SIG-M5 (cell line): ENCODE measurements at regions not wholly inside any gene's neighbourhood (a gene's known extent, or its start where the extent isn't known, plus 50 kb on each side); places are given as distances from the start of the nearest gene placed in this dataset.

Experiments
- DNase-seq: peaks from one replicate; lab custom pipeline; 2025; lab: John Stamatoyannopoulos, UW

DNA sequence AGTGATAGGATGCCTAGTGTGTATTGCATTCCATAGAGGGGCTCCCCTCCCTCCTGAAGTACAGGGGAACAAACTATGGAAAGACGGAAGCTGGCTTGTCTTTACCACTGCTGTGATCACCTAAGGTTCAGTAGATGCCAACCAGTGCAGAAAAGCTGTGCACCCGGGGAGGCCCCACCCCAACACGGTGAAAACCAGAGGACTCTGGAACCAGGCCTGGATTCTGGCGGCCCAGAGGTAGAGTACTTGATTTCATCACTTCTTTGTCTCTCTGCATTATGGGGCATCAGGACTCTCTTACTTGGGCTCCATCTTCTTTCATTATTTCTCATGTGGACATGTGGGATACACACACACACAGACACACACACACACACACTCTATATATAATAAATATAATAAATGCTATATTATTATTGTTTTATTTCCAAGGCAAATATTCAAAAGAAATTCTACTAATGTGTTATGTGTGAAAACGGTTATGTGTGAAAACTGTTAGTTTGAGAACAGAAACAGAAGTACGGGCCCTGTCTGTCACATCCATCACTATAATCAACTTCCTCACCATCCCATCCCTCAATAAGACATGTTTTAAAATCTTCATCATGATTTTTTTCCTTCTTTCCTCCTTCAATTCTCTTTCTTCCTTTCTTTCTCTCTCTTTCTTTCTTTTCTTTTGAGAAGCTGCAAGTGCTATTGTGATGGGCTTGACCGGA is 152.4 kb upstream of the CMC1 start:
- DNase-seq = no peak

DNA sequence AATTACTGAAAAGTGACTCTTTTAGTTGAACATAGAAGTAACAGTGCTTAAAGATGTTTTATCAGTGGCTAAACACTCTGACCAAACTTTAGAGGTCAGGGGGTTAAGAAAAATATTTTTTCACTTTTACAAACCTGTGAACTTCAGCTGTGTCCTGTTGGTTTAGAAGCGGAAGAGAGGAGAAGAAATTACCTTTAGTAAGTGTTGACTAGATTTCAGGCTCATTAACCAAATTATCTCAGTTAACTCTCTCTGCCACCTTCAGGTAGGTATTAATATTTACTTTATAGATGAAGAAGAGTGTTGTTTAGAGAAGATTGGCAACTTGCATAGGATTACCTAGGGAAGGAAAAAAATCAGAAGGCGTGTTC is 151.9 kb upstream of the CMC1 start:
- no peak for DNase-seq

DNA sequence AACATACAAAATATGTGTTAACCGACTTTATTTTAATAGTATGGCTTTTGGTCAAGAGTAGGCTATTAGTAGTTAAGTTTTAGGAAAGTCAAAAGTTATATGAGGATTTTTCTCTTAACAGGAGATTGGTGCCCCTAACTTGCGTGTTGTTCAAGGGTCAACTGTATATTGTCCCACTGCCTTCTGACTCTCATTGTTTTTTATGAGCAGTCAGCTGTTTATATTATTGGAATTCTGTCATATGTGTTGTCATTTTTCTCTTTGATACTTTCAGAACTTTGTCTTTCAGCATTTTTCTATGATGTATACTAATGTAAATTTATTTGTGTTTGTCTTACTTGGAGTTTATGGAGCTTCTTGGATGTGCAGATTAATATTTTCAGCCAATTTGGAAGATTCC is 142.1 kb upstream of the CMC1 start:
- DNase-seq = no peak

DNA sequence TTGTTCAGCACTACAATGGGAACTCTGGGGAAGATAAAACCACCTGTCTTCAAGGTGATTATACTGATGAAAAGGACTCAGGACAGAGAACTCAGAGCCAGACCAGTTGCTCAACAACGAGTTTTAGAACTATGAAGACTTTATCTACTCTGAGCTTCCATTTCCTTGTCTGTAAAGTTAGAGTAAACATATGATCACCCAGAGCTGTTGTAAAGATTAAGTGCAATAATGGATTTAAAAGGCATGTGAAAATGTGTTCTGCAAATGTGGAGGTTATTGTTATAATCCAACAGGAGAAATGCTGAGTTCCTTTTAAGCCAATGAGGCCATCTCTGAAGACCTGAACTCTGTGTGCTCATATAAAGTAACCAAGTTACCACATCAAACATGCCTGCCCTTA is 139.7 kb upstream of the CMC1 start:
- no peak for DNase-seq

DNA sequence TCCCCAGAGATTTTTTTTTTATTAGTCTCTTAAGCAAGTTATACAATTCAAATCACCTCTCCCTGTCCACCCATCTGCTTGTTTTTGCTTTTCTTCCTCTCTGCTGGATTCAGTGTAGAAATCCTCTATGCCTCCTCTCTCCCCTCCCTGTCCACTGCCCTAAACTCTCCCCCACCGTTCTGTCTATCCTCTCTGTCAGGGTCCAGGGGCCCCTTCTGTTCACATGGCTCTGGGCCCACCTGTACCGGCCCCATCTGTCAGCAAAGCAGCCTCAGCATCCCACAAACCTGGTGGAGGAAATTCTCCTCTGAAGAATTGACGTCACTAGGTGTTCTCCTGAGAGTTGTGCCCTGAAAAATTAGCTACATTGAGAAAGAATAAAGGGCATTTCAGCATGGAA is 137.6 kb upstream of the CMC1 start:
- no peak for DNase-seq

DNA sequence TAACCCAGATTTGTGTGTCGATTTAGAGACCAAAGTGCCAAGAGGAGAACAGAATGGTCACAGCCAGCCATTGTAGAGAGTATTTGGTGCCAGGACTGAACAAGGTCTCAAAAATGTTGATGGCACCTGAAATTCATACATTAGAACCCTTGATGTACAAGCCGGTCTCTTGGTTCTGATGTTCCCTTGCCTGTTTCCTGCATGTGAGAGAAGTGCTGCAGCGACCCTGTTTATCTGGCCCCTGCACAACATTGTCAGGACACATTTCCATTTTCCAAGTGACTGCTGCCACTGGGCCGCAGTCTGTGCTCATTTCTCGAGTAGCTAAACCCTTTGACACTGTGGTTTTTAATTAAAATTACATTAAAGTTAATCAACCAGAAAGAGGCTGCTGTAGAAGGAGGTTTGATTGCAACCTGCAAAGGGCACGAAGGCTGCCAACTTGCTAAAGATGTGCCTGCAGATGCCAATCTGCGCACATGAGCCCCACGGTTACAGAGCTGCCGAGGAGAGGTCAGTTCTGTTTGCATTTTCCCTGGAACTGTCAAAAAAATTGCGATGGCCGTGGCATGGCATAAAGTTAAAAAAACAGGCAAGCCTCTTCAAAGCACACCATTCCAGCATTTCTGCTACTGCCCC is 136.4 kb upstream of the CMC1 start:
- no peak for DNase-seq

DNA sequence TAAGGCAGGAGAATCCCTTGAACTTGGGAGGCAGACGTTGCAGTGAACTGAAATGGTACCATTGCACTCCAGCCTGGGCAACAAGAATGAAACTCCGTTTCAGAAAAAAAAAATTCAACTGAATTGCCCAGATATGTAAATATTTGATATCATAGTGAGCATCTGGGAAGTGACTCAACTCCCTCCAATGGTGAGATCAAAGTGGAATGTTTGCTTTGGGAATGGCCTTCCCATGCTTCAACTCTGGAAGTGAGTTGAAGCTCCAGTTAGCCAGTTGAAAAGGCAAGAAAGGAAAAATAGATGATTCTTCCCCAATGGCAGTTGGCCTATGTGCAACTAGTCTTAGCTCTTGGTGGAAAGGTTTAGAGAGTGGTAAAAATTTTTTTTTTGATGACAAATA is 131.6 kb upstream of the CMC1 start:
- DNase-seq = no peak

DNA sequence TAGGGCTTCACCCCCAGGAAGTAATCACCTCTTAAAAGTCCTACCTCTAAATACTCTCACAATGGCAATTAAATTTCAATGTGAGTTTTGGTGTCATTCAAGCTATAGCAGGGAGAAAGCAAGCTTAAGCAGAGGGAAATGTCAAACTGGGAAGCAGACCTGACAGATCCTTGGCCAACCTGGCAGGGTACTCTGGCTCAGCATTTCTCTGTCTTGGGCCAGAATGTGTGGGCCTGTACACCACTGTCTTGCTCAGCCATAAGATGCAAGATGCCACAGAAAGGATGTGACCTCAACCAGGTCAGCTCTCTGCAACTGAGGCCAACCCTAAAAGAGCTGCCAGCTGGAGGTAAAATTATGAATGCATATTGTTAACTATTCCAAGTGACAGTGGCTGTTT is 130.6 kb upstream of the CMC1 start:
- no peak for DNase-seq

DNA sequence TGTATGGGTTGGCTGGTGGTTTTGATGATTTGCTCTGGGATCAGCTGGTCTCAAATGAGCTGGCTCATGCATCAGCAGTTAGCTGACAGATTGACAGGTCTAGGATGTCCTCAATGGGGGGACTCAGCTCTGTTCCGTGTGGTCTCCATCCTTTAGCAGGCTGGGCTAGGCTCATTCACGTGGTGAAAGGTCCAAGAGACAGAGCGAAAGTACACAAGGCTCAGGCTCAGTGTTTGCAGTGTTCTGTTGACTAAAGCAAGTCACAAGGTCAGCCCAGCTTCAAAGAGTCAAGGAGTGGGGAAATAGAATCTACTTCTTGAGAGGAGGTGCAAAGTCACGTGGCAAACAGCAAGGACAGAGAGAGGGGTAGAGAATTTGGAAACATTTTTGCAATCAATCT is 126.5 kb upstream of the CMC1 start:
- no peak for DNase-seq

DNA sequence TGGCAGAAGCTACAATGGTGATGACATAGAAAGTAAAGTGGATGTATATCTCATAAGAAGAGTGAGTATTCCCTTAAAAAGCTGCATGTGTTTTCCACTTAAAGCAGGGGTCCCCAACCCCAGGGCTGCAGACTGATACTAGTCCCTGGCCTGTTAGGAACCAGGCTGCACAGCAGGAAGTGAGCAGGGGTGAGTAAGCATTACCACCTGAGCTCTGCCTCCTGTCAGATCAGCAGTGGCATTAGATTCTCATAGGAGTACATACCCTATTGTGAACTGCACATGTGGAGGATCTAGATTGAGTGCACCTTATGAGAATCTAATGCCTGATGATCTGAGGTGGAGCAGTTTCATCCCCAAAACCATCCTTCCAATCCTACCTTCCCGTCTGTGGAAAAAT is 126.1 kb upstream of the CMC1 start:
- no peak for DNase-seq

DNA sequence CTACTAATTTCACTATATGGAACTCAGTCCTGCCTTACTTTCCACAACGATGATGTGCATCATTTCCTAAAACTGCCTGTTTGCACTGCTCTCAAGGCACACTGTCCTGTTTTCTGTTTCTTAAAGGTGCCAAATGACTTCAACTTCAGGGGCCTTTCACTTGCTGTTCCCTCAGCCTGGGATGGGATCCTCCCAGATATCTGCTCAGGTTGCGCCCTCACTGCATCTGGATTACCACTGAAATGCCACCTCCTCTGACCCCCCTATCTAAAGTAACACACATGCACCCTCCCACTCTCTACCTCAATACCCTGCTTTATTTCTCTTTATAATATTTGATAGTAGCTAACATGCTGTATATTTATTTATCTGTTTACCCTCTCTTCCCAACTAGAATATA is 123.8 kb upstream of the CMC1 start:
- DNase-seq = no peak

DNA sequence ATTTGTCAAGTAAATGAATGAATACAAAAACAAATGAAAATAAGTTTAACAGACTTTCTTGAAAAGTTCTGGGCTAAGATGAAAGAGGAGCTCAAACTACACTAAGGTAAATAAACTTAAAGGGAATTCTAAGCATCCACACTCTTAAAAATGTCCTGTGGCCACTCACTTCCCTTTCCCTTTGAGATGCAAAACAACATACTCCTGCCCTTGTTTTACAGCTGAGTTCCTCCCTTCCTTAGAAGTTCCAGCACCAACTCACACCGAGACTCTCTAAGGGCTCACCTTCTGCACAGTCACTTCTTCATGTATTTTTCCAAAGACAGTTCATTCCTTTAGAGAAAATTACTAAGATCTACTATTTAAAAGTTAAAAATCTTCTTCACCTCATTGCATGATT is 123.3 kb upstream of the CMC1 start:
- no peak for DNase-seq

DNA sequence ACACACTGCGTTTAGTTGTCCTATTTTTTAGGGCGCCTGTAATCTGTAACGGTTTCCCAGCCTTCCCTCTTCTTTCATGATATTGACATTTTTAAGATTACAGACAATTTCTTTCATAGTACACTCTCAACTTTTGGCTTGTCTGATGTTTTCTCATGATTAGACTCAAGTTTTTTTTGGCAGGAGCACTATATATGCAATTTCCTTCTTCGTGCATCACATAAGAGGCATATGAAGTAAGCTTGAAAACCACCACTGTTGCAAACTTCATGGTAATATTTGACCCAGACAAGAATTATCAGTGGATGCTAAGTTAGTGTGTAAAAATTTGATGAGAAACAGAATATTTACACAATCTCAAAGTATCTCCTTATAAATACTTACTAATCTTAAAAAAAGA is 119.2 kb upstream of the CMC1 start:
- no peak for DNase-seq

DNA sequence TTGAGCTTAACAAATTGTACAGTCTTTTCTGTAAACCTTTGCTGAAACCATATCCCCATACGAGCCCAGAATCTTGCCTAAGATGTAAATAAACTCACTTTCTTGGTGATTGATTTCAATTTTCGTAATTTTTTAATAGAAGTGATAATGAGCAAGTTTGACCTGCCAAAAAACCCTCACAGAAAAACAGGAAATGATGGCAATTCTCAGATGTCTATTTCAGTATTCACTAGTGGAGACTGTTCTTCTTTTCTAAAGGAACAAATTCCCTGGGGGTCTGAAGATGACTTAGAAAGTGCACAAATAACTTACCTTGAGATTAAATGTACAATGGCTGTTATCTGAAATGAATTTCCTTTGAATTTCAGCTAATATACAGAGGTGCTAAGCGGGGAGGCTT is 116.5 kb upstream of the CMC1 start:
- DNase-seq = no peak

DNA sequence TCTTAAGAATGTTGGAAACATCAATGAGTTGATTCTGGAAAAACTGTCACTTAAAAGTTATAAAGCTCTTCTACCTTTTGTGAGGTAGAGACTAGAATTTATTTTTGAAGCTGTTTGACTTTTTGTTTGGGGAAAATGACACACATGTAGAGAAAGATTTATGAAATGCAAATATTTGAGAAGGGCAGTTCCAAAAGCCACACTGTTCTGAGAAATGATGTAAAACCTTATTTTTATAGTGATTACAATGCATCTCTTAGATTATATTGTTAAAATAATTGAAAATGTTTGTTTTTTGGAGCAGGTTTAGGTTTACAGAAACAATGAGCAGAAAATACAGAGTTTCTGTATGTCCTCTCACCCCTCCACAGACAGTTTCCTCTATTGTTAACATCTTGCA is 116.1 kb upstream of the CMC1 start:
- no peak for DNase-seq

DNA sequence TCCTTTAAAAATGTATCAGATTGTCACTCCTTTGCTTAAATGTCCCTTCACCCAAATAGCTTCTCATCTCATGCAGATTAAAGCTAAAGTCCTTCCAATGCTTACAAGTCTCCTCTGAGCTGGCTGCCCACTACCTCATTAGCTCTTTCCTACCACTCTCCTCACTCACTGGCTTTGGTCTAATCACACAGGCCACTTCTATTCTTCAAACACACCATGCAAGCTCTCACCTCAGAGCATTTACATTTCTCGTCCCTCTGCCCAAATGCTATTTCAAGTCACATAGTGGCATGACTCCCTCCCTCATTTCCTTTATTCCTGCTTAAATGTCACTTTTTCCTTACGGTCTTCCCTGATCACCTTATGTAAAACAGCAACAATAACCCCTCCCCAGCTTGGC is 110.6 kb upstream of the CMC1 start:
- DNase-seq = no peak

DNA sequence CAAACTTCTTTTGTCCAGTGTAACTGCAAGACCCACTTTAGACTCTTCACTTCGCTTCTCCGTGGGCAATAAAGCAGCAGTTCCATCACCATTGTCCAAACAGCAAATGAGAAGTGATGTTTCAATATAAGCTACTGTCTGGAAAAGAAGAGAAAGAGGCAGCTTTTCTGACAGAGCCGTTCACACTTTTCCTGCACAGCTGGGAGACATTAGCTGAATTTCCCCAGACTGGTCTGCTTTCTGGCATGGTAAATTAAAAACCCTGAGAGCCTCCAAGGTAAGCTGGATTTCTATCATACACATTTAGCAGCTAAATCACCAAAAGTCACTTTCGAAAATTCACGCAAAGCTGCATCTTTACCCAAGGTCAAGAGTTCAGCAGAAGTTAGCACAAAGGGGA is 108.5 kb upstream of the CMC1 start:
- DNase-seq = no peak

DNA sequence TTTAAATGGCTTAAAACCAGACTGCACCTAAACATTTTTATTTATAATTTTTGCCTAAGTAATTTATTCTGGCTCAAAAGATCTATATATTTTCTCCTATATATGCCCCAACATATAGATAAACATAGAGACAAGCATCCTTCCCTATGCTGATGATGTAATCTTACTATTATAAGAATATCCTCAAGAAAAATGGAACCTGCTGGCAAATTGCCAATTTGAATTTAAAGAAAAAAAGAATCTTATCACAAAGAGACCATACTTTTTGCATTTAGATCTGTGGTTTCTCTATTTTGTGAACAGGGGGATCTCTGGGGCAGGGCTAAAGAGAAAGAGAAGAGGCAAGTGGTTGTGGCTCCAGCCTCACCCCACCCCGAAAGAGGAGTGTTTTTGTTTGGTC is 107.2 kb upstream of the CMC1 start:
- no peak for DNase-seq

DNA sequence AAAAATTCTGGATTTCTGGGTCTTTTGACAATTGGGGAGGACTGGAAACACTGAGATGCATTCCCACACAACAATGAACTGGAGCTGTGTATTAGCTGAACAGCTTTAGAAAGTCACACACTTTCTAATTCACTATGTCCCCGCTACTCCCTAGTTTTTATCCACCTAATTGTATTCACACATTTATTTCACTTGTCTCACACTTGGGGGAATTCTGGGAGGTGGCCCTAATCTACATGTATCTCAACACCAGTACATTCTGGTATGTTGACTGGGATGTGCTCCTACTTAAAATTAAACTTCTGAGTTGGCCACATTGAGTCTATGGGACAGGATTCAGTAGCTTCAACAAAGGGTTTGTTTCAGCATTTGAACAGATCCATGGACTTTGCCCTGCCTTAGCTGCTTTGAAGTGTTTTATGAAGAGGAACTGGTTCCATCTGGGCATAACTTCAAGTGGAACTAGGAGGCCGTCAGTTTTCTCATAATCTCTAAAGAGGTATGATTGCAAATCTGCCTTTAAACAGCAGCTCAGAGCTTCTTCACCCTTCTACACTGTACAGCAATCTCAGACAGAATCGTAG is 106.5 kb upstream of the CMC1 start:
- no peak for DNase-seq

DNA sequence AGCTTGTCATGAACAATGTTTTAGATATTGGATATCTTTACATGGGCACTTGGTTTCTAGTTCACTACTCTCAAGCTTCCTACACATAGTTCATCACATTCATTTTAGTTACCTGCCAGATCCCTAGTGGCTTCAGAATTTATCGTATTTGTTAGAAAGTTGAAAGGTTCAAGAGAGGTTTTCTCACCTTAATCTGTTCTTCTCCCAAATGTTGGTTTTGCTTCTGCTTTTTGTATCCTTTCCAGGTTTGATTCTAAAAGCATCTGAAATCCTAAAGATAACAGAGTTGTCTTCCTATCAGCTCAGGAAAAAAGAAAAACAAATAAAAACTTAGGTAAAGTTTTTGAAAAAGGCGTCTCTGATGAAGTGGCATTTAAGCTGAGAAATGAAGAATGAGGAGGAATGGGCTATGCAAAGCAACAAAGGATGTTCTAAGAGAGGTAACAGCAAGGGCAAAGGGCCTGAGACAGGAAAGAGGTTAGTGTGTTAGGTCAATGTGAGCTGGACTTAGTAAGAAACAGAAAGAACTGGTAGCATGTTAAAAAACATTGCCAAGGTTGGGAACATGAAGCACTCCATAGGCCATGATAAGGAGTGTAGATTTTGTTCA is 104.7 kb upstream of the CMC1 start:
- no peak for DNase-seq

DNA sequence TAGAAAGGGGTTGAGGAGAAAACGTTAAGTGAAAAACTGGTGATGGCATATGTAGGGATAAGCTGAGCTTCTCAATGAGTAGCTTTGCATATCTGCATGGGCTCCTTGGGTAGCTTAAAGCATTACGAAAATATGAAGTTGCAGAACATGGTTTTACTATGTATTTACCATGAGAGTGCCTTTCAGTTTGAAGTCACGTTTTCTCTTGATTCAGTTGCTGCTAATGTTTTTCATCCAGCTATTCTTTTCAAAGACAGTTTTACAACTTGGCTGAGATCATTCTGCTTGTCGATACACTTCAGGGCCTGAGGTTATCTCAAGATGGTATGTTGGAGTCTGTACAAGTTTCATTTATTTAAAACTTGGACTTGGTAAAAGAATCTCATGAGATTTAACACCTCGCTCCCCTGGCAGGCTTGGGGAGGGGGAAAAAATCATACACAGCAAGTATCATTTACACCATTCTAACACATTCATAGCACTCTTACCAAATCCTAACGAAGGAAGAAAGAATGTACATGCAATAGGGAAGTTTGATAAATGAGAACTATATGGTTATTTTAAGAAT is 103.3 kb upstream of the CMC1 start:
- no peak for DNase-seq

DNA sequence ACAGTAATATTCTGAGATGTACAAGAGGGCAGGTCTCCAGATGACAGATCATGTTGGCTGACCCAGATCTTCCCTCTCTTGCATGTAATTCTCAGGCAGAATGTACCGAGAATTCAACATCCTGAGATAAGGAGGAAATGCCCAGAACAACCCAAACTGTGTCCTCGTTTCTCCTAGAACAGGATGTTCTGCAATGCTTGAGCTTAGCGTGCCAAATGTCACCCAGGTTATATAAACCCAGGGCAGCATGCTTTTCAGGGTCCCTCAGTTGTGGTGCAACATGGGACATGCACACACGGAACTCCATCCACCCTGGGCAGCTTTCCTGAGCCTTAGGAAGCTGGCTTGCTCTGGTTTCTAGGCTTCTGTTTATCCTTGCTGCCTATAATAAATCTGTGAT is 102.1 kb upstream of the CMC1 start:
- DNase-seq = no peak

DNA sequence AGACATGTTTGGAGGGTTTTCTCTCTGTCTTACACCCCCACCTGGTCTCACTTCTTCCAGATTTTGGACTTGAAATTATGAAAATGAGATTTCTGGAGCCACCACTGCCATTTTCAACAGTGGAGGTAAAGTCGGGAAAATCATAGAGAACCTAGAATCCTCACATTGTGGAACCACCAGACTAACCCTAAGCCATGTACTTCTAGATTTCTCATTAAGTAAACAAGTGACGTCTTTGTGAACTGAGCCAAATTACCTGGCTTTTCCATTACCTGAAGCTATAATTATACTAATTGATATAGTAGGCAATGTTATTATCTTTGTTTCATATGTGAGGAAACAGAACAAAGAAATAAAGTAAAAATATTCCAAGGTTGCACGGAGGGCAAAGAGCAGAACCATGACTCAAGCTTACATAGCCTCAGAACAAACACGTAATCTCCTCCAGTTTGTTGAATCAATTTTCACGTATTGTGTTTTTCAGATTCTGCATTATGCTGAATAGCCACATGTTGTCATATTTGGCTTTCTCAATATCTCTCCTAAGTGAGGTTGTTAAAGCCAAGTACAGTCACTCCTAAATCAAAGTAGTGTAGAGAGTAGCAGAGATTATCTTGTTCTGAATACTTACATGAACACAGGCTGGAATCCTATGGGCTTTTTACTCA is 101.3 kb upstream of the CMC1 start:
- DNase-seq = no peak
